HEK293 (cell line): ENCODE measurements at regions not wholly inside any gene's neighbourhood (a gene's known extent, or its start where the extent isn't known, plus 50 kb on each side); places are given as distances from the start of the nearest gene placed in this dataset.

Experiments
- CTCF ChIA-PET: fragments of 350-600 bp; formaldehyde crosslinking; extraction: SDS; loops from one replicate; lab custom pipeline; 2021; ENCODE audit warnings: antibody characterized with exemption; lab: Yijun Ruan, JAX
- POLR2A ChIA-PET: fragments of 300-600 bp; formaldehyde crosslinking; extraction: SDS; loops from one replicate; lab custom pipeline; 2020; ENCODE audit warnings: antibody characterized with exemption, inconsistent platforms; lab: Yijun Ruan, JAX
- H3K27ac ChIP-seq: fragments of 200-500 bp; sonication (Bioruptor generic); 2 replicates; pipeline ENCODE4 v1.5.1; 2014; ENCODE audit warnings: low read depth, low read length, control low read depth, inconsistent platforms; ENCODE audit errors: extremely low read depth
- H3K36me3 ChIP-seq, 2 experiments: fragments of 200-500 bp in 1 of 2; sonication (Bioruptor generic) in 1 of 2; 1 replicate in 1 of 2; 2 replicates in 1 of 2; pipeline ENCODE4 v1.5.1; 2014 to 2017; ENCODE audit warnings: inconsistent platforms in 2 of 2, low read length in 2 of 2; ENCODE audit not compliant: control insufficient read depth in 2 of 2, insufficient read depth in 1 of 2
- H3K4me1 ChIP-seq: fragments of 200-500 bp; sonication (Bioruptor generic); 2 replicates; pipeline ENCODE4 v1.5.1; 2014; ENCODE audit warnings: mild to moderate bottlenecking, low read length, inconsistent platforms; ENCODE audit not compliant: control insufficient read depth, insufficient read depth
- H3K4me3 ChIP-seq: 2 replicates; pipeline ENCODE4 v1.5.1; 2011; ENCODE audit warnings: low read depth, mild to moderate bottlenecking, control low read depth, low read length, moderate library complexity
- H3K9me3 ChIP-seq: fragments of 200-500 bp; sonication (Bioruptor generic); 2 replicates; pipeline ENCODE4 v1.5.1; 2014; ENCODE audit warnings: low read depth, low read length, inconsistent platforms; ENCODE audit not compliant: control insufficient read depth, insufficient read depth
- GLI4 ChIP-seq: fragments of 450-650 bp; formaldehyde crosslinking; IDR thresholded peaks from 2 replicates; pipeline ENCODE4 v1.5.1; 2016; ENCODE audit warnings: missing biosample characterization, missing genetic modification characterization
- MYNN ChIP-seq: fragments of 450-650 bp; formaldehyde crosslinking; IDR thresholded peaks from 2 replicates; pipeline ENCODE4 v1.5.1; 2016; ENCODE audit warnings: missing biosample characterization, missing genetic modification characterization, borderline replicate concordance
- SETDB1 ChIP-seq: IDR thresholded peaks from one replicate; pipeline ENCODE4 v1.6.1; 2017; ENCODE audit warnings: mild to moderate bottlenecking, low read length, moderate library complexity, mixed read lengths; ENCODE audit not compliant: insufficient read length
- TRIM28 ChIP-seq: IDR thresholded peaks from 2 replicates; pipeline ENCODE4 v1.6.1; 2011; ENCODE audit warnings: low read length, control low read depth, borderline replicate concordance
- ZBTB7A ChIP-seq: fragments of 450-650 bp; formaldehyde crosslinking; IDR thresholded peaks from 2 replicates; pipeline ENCODE4 v1.5.1; 2016; ENCODE audit warnings: low read depth, missing biosample characterization, missing genetic modification characterization
- ZFP69B ChIP-seq: fragments of 450-650 bp; formaldehyde crosslinking; IDR thresholded peaks from 2 replicates; pipeline ENCODE4 v1.5.1; 2016; ENCODE audit warnings: missing biosample characterization, missing genetic modification characterization
- ZNF311 ChIP-seq: fragments of 450-650 bp; formaldehyde crosslinking; IDR thresholded peaks from 2 replicates; pipeline ENCODE4 v1.5.1; 2017; ENCODE audit warnings: missing biosample characterization, missing genetic modification characterization, borderline replicate concordance
- ZNF324 ChIP-seq: fragments of 450-650 bp; formaldehyde crosslinking; IDR thresholded peaks from 2 replicates; pipeline ENCODE4 v1.5.1; 2016; ENCODE audit warnings: missing biosample characterization, missing genetic modification characterization
- ZNF341 ChIP-seq: fragments of 450-650 bp; formaldehyde crosslinking; IDR thresholded peaks from 2 replicates; pipeline ENCODE4; 2016; ENCODE audit warnings: low read depth, missing biosample characterization, missing genetic modification characterization
- ZNF433 ChIP-seq: fragments of 450-650 bp; formaldehyde crosslinking; IDR thresholded peaks from 2 replicates; pipeline ENCODE4 v1.5.1; 2016; ENCODE audit warnings: missing biosample characterization, missing genetic modification characterization, low read depth
- ZNF510 ChIP-seq: fragments of 450-650 bp; formaldehyde crosslinking; IDR thresholded peaks from 2 replicates; pipeline ENCODE4 v1.5.1; 2018; ENCODE audit warnings: mild to moderate bottlenecking, missing genetic modification characterization, missing biosample characterization; ENCODE audit not compliant: insufficient replicate concordance
- ZNF660 ChIP-seq: fragments of 450-650 bp; IDR thresholded peaks from 2 replicates; pipeline ENCODE4 v1.5.1; 2018; ENCODE audit warnings: missing biosample characterization, mild to moderate bottlenecking, missing genetic modification characterization
- ZNF677 ChIP-seq: fragments of 450-650 bp; IDR thresholded peaks from 2 replicates; pipeline ENCODE4 v1.5.0; 2018; ENCODE audit warnings: missing biosample characterization, mild to moderate bottlenecking, missing genetic modification characterization, moderate library complexity
- ZNF747 ChIP-seq: fragments of 450-650 bp; formaldehyde crosslinking; IDR thresholded peaks from 2 replicates; pipeline ENCODE4 v1.5.1; 2016; ENCODE audit warnings: missing biosample characterization, missing genetic modification characterization
- ZNF785 ChIP-seq: fragments of 450-650 bp; formaldehyde crosslinking; IDR thresholded peaks from 2 replicates; pipeline ENCODE4 v1.5.1; 2016; ENCODE audit warnings: missing biosample characterization, missing genetic modification characterization
- TF ChIP-seq, protein P1 (sequence below): fragments of 450-650 bp; formaldehyde crosslinking; IDR thresholded peaks from 2 replicates; pipeline ENCODE4 v1.5.1; 2016; ENCODE audit warnings: missing biosample characterization, missing genetic modification characterization
- TF ChIP-seq, protein P2 (sequence below): fragments of 450-650 bp; formaldehyde crosslinking; IDR thresholded peaks from 2 replicates; pipeline ENCODE4 v1.5.1; 2017; ENCODE audit warnings: missing biosample characterization, missing genetic modification characterization
- TF ChIP-seq, protein P3 (sequence below): fragments of 450-650 bp; formaldehyde crosslinking; IDR thresholded peaks from 2 replicates; pipeline ENCODE4 v1.5.1; 2016; ENCODE audit warnings: missing biosample characterization, missing genetic modification characterization

DNA sequence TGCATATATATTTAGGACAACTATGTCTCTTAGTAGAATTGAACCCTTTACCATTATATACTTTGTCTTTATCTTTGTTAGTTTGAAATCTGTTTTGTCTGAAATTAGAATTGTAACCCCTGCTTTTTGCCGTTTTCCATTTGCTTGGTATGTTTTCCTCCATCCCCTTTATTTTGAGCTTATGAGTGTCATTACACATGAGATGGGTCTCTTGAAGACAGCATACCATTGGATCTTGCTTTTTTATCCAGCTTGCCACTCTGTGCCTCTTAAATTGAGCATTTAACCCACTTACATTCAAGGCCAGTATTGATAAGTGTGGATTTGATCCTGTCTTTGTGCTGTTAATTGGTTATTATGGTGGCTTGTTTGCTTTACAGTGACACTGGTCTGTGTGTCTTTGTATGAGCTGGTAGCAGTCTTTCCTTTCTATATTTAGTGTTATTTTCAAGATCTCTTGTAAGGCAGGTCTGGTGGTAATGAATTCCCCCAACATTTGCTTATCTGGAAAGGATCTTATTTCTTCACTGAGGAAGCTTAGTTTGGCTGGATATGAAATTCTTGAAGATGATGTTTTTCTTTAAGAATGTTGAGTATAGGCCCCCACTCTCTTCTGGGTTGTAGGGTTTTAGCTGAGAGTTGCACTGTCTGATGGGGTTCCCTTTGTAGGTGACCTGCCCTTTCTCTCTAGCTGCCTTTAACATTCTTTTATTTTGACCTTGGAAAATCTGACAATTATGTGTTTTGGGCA, 149.5 kb downstream of the AHR start:
- POLR2A ChIA-PET, result no interaction called here
- Histone ChIP-seq H3K27ac (no peak overlapping the region), H3K4me1 (no peaks in the 10 kb centered on the region), H3K9me3 (no peaks in the 10 kb centered on the region), H3K36me3 (no peaks in the 10 kb centered on the region), H3K4me3 (no peak overlapping the region)
- CTCF ChIA-PET, result no interaction called here
- peak; percentile 53; the same call in 1 of the 2 replicates for TF ChIP-seq TRIM28
- peak; percentile 82 for TF ChIP-seq SETDB1
- no peak for TF ChIP-seq MYNN (tag by site-specific recombination)

DNA sequence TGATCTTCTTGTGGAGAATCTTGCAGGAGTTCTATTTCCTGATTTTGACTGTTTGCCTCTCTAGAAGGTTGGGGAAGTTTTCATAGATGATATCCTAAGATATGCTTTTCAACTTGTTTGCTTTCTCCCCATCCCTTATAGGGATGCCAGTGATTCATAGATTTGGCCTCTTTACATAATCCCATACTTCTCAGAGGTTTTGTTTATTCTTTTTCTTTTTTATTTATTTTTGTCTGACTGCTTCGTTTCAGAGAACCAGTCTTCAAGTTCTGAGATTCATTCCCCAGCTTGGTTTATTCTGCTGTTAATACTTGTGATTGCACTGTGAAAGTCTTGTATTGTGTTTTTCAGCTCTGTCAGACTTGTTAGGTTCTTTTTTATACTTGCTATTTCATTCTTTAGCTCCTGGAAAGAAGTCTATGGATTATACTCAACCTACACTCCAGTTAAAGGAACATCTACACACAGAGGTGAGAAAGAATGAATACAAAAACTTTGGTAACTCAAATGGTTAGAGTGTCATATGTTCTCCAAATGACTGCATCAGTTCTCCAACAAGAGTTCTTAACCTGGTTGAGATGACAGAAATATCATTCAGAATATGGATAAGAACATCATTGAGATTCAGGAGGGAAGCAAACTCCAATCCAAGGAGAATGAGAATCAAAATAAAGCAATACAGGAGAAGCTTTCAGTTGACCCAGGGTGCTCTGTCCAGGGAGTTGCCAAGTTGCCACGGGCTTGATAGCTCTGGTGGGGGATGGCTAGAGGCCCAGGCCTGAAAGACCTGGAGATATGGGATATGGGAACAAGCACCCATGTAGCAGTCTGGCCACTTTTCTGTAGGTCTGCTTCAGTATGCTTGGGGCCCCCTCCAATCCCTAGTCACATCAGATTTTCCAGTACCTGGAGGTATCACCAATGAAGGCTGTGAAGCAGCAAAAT, 150.3 kb downstream of the AHR start:
- ChIA-PET CTCF (interaction anchor here (0.6 kb wide), 1 partner anchor 21 kb away, joined by 3 read pairs; no protein-coding TSS in a partner anchor), POLR2A (no interaction called here)
- Histone ChIP-seq H3K4me3 (no peak overlapping the region), H3K36me3 (no peaks in the 10 kb centered on the region), H3K4me1 (no peaks in the 10 kb centered on the region), H3K27ac (no peak overlapping the region), H3K9me3 (no peaks in the 10 kb centered on the region)
- TF ChIP-seq MYNN (tag by site-specific recombination) (no peak), ZNF311 (tag by site-specific recombination) (no peak), ZNF341 (tag by site-specific recombination) (no peak), ZNF433 (0 out of 2 replicates have a peak, but pooled peaks have one; percentile 27), ZNF785 (tag by site-specific recombination) (no peak), ZNF324 (tag by site-specific recombination) (no peak)

DNA sequence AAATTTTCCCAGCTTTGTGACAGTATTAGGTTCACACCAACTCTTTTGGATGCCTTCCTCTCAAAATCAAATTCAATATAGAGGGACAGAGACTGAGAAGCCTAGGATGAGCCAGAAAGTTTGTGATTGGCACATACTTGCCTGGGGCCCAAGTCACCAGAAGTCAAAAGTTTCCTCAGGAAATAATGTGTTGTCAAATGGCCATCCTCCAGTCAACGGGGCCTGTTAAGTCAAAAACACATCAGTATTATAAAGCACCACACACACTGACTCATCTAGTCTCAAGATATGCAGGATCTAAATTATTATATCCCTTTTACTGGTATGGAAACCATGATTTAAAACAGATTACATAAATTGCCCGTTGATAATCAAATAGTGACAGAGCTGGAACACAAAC, 158.1 kb downstream of the AHR start:
- CTCF ChIA-PET, result interaction anchor here (0.7 kb wide), 1 partner anchor 13 kb away, joined by 3 read pairs; no protein-coding TSS in a partner anchor
- H3K27ac ChIP-seq, result no peak overlapping the region
- no peaks in the 10 kb centered on the region for H3K4me1 ChIP-seq
- H3K4me3 ChIP-seq, result no peak overlapping the region
- no peaks in the 10 kb centered on the region for H3K36me3 ChIP-seq
- POLR2A ChIA-PET, result no interaction called here
- no peaks in the 10 kb centered on the region for H3K9me3 ChIP-seq
- no peak for TF ChIP-seq ZNF747 (tag by site-specific recombination)
- no peak for TF ChIP-seq ZNF510 (tag by site-specific recombination)
- TF ChIP-seq ZFP69B, result no peak
- no peak for TF ChIP-seq GLI4 (tag by site-specific recombination)
- no peak for TF ChIP-seq ZNF660 (tag by site-specific recombination)
- no peak for TF ChIP-seq ZNF433
- no peak for TF ChIP-seq ZBTB7A (tag by site-specific recombination)
- TF ChIP-seq, protein P1, sequence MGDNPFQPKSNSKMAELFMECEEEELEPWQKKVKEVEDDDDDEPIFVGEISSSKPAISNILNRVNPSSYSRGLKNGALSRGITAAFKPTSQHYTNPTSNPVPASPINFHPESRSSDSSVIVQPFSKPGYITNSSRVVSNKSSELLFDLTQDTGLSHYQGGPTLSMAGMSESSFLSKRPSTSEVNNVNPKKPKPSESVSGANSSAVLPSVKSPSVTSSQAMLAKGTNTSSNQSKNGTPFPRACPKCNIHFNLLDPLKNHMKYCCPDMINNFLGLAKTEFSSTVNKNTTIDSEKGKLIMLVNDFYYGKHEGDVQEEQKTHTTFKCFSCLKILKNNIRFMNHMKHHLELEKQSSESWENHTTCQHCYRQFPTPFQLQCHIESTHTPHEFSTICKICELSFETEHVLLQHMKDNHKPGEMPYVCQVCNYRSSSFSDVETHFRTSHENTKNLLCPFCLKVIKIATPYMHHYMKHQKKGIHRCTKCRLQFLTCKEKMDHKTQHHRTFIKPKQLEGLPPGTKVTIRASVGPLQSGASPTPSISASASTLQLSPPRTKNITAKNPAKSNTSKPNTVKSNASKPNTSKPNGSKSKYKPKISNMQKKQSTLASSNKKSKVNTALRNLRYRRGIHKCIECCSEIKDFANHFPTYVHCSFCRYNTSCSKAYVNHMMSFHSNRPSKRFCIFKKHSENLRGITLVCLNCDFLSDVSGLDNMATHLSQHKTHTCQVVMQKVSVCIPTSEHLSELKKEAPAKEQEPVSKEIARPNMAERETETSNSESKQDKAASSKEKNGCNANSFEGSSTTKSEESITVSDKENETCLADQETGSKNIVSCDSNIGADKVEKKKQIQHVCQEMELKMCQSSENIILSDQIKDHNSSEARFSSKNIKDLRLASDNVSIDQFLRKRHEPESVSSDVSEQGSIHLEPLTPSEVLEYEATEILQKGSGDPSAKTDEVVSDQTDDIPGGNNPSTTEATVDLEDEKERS (tag by site-specific recombination), result no peak
- TF ChIP-seq, protein P2, sequence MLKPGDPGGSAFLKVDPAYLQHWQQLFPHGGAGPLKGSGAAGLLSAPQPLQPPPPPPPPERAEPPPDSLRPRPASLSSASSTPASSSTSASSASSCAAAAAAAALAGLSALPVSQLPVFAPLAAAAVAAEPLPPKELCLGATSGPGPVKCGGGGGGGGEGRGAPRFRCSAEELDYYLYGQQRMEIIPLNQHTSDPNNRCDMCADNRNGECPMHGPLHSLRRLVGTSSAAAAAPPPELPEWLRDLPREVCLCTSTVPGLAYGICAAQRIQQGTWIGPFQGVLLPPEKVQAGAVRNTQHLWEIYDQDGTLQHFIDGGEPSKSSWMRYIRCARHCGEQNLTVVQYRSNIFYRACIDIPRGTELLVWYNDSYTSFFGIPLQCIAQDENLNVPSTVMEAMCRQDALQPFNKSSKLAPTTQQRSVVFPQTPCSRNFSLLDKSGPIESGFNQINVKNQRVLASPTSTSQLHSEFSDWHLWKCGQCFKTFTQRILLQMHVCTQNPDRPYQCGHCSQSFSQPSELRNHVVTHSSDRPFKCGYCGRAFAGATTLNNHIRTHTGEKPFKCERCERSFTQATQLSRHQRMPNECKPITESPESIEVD (tag by site-specific recombination), result no peak
- TF ChIP-seq, protein P3, sequence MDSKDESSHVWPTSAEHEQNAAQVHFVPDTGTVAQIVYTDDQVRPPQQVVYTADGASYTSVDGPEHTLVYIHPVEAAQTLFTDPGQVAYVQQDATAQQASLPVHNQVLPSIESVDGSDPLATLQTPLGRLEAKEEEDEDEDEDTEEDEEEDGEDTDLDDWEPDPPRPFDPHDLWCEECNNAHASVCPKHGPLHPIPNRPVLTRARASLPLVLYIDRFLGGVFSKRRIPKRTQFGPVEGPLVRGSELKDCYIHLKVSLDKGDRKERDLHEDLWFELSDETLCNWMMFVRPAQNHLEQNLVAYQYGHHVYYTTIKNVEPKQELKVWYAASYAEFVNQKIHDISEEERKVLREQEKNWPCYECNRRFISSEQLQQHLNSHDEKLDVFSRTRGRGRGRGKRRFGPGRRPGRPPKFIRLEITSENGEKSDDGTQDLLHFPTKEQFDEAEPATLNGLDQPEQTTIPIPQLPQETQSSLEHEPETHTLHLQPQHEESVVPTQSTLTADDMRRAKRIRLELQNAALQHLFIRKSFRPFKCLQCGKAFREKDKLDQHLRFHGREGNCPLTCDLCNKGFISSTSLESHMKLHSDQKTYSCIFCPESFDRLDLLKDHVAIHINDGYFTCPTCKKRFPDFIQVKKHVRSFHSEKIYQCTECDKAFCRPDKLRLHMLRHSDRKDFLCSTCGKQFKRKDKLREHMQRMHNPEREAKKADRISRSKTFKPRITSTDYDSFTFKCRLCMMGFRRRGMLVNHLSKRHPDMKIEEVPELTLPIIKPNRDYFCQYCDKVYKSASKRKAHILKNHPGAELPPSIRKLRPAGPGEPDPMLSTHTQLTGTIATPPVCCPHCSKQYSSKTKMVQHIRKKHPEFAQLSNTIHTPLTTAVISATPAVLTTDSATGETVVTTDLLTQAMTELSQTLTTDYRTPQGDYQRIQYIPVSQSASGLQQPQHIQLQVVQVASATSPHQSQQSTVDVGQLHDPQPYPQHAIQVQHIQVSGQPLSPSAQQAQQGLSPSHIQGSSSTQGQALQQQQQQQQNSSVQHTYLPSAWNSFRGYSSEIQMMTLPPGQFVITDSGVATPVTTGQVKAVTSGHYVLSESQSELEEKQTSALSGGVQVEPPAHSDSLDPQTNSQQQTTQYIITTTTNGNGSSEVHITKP (tag by site-specific recombination), result no peak
- TF ChIP-seq ZNF324 (tag by site-specific recombination), result no peak
- TF ChIP-seq ZNF677 (tag by site-specific recombination), result no peak
